Non-pigmented ciliary epithelial cell (primary cell): ENCODE measurements at regions not wholly inside any gene's neighbourhood (a gene's known extent, or its start where the extent isn't known, plus 50 kb on each side); places are given as distances from the start of the nearest gene placed in this dataset.

ENCODE experiments used
- DNase-seq: peaks from one replicate; pipeline ENCODE4 v3.0.0-alpha.2; 2010; ENCODE audit warnings: low read depth

- DNase-seq = no peak
Observed at GRCh38 chr2:176814740-176815367, 397.7 kb upstream of the HNRNPA3 start.

- no peak for DNase-seq
Observed at GRCh38 chr2:176817061-176817565, 395.5 kb upstream of the HNRNPA3 start.

GRCh38 chr2:176818076-176818475 lies 394.5 kb upstream of the HNRNPA3 start:
- DNase-seq = no peak

- DNase-seq = no peak
Observed at GRCh38 chr2:176818617-176819016, 394.0 kb upstream of the HNRNPA3 start.

DNA sequence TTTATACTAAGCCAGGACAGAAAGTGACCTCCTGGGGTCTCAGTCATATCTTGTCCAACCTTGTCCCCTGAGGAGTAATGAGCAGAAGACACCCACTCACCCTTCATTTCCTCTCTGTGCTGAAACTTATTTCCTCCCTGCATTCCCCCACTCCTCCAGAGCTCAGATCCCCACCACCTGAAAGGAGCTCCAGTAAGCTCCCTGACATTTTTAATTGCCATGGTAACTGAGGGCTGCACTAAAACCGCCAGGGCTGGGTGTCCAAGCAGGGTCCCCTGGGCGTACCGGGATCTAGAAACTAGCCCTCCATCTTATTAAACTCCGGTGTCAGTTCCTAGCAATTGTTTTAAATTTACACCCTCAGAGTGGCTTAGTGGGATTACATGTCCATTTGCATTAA lies 393.3 kb upstream of the HNRNPA3 start:
- DNase-seq = no peak

DNA sequence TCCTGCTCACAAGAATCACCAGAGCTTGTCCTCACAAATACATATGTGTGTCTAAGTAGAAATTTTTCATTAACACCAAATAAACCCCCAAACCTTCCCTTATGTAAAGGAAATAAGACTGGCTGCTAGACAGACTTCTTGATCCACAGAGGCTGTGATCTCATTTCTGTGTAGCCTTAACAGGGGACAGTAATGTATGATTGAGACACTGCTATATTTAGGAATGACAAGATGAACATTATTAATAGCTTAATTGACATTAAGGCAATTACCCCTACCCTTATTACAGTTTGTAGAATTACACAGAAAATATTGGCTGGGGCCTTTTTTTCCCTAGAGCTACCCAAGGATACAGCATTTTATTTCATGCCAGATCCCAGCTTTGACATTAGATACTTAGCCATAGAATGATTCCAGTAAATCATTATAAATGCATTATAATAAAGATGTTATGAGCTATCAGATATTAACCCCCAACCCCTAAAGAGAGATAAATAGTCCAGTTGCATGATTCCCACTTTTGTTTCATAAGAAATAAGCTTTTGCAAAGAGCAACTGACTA lies 392.1 kb upstream of the HNRNPA3 start:
- no peak for DNase-seq

- no peak for DNase-seq
Observed at GRCh38 chr2:176821350-176821749, 391.2 kb upstream of the HNRNPA3 start.

DNA sequence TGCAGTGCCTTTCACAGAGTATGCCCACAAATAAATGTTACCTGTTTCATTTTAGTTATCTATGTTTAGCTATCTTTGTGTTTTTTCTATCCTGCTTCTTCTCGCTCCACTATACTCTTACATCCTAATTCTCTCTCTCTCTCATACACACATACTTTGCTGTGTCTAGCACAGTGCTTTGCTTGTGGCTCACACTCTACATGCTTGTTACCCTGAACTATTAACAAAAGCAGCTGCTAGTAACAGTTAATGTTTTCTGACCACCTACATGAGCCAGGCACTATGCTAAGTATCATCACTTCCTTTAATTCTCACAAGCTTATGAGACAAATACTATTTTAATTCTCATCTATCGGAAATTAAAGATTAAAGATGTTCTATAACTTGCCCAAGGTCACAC lies 390.5 kb upstream of the HNRNPA3 start:
- DNase-seq = no peak

GRCh38 chr2:176826356-176826755 lies 386.2 kb upstream of the HNRNPA3 start:
- DNase-seq = no peak

DNA sequence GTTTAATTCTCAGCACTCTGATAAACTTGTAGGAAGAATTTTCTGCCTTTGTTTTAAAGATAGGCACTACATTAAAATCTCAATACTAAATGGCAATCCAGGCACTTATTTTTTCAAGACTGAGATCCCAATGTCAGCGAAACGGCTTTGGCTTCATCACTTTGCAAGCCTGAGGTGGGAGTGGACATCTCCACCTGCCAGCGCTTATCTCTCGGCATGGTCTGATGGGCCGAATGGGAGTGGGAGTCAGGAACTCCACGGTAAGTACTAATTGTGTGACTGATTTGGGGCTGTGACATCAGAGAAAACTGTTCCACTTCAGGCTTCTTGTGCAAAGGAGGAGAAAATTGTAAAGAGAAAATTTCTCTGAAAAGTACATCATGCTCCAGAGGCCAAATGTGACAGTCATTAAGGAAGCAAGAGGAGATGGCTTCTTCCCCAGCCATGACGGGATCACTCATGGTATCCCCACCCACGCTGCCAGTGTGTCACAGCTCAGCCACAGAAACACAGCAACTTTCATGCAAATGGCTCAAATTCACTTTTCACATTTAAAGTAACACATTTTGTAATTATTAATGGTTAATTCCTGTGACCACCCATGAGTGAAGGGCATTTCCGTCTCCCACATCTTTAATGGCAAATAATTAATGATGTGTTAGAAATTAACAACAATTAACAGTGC lies 385.5 kb upstream of the HNRNPA3 start:
- DNase-seq = no peak

GRCh38 chr2:176830362-176830761 lies 382.2 kb upstream of the HNRNPA3 start:
- DNase-seq = no peak

DNA sequence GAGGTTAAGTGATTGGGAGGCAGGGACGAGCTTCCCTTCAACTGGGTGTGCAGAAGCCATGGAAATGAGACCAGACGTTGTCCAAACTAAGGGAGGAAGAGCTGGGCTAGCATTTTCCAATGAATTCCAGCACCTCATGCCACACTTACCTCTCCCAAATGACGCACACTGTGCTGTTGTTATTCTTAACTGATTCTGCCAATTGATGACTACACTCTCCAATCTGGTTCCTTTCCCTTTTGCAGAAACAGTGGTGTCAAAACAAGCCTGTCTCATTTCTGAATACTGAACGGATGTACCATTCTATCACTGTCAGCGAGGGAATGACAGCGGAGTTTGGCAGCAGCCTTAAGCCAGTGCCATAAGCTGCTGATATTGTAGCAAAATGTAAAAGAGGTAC lies 380.5 kb upstream of the HNRNPA3 start:
- DNase-seq = no peak

GRCh38 chr2:176833671-176834070 lies 378.9 kb upstream of the HNRNPA3 start:
- DNase-seq = no peak

DNA sequence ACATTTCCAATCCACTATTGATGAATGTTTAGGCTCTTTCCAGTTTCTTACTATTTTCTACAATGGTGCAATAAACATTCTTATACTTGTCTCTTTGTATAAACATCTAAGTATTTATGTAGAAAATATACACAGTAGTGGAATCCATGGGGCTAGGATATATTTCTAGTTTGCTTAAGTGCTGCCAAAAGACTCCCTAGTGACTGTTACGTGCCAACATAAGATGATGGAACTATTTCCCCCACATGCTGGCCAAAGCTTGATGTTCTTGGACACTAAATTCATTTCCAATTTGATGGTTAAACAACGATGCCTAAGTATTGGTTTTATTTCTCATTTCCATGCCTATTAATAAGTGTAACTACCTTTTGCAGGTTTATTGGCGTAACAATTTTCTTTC lies 378.4 kb upstream of the HNRNPA3 start:
- no peak for DNase-seq

DNA sequence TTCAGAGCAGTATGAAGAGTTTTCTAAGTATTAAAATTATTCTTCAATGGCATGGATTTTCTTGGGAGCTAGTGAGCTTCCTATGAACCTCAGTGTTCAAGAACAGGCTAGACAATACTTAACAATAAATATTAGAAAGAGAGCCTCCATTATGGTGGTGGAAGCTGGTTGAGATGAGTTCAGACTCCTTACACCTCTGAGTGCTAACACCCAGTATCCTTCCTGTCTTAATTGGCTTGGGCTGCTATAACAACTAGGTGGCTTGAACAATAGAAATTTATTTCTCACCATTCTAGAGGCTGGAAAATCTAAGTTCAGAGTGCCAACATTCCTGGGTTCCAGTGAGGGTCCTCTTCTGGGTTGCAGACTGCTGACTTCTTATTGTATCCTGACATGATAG lies 369.4 kb upstream of the HNRNPA3 start:
- no peak for DNase-seq

DNA sequence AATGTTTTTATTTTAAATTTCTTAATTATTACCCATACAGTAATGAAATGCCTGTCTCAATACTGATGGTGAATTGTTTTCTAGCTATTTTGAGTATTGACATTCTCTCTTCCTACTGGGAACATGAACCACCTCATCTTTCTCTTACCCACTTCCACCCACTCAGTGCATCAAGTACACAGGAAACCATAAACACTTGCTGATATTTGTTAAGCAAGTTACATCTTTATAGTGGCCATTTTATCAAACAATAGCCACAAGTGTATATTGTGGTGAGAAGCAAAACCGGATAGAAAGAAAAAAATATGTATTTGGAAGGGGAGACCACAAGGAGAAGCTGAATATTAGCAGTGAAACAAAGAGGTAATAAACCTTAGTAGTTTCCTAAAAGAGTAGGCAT lies 368.1 kb upstream of the HNRNPA3 start:
- no peak for DNase-seq

- no peak for DNase-seq
Observed at GRCh38 chr2:176845718-176846117, 366.9 kb upstream of the HNRNPA3 start.

- DNase-seq = no peak
Observed at GRCh38 chr2:176847575-176847974, 365.0 kb upstream of the HNRNPA3 start.

- DNase-seq = no peak
Observed at GRCh38 chr2:176848844-176849243, 363.8 kb upstream of the HNRNPA3 start.

DNA sequence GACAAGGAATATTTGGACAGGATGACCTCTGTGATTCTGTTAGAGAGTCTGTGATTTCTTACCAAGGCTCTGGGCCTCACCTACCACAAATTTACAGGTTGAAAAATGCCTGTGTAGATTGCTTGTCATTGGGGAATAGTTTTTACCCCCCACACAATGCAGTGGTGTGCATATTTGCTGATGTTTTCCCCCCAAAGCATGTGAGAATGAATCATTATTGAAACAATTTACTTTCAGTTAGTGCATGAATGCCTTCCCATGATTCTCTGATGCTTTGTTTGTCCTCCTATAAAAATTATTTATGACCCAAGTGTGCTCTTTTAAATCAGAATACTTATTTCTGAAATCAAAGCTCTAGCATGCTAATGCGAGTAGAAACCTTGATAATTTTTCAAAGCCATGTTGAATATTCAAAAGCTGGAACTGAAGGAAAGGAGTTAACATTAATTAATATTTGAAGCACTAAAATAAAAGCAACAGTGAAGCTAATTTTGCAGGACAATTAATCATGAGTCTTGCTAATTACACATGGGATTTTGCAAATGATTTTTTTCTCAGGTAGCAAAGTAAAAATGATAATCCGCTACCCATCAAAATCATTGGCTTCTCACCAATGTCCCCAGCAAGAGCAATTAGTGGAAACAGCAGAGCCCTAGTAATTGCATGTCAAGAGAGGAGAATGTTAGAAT lies 361.2 kb upstream of the HNRNPA3 start:
- no peak for DNase-seq

DNA sequence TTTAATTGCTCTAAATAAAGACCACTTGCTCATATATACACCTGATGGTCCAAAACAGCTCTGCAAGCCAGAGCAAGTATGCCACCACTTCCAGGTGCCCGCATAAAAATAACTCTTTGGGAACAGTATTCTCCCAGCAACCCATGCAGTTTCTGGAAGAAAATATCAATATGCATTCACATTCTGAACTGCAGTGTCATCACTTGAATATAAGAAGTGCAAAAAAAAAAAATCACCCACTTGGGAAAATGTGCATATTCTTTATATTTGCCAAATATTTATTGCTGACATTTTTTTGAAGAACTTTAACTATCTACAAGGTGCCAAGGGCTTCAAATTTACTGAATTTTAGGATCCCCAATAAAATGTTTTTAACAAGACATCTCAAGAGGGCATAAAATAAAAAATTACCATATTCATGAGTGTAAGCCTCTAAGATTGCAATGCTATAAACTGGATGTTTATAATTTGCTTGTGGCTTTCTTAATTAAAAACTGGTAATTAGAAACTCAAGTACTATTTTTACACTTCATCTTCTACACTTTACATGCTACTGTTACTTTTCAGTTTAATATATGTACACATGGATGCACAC lies 360.6 kb upstream of the HNRNPA3 start:
- no peak for DNase-seq

- no peak for DNase-seq
Observed at GRCh38 chr2:176852667-176853066, 359.9 kb upstream of the HNRNPA3 start.

GRCh38 chr2:176854062-176854461 lies 358.5 kb upstream of the HNRNPA3 start:
- no peak for DNase-seq
